Stomach smooth muscle (tissue), 2 donors: ENCODE measurements at regions not wholly inside any gene's neighbourhood (a gene's known extent, or its start where the extent isn't known, plus 50 kb on each side); places are given as distances from the start of the nearest gene placed in this dataset.
"Not testable (repeated sequence)": the region's sequence is repeated elsewhere in the genome, so short reads cannot be mapped to it uniquely, and the experiment has no call there.

Source experiments
- H3K27ac ChIP-seq: one replicate; pipeline ENCODE4 v1.7.0; 2013; ENCODE audit warnings: mild to moderate bottlenecking, low read length, inconsistent platforms
- H3K27me3 ChIP-seq, 2 donors: one replicate each; pipeline ENCODE4 v1.7.0; 2013; ENCODE audit warnings: low read length in 2 of 2; ENCODE audit not compliant: insufficient read depth in 2 of 2, control insufficient read depth in 1 of 2
- H3K36me3 ChIP-seq, 2 donors: one replicate each; pipeline ENCODE4 v1.7.0; 2013; ENCODE audit warnings: low read length in 2 of 2; ENCODE audit not compliant: control insufficient read depth in 2 of 2, insufficient read depth in 2 of 2
- H3K4me1 ChIP-seq: one replicate; pipeline ENCODE4 v1.7.0; 2013; ENCODE audit warnings: low read length; ENCODE audit not compliant: control insufficient read depth, insufficient read depth
- H3K4me3 ChIP-seq, 2 donors: one replicate each; pipeline ENCODE4 v1.7.0; 2013; ENCODE audit warnings: low read length in 2 of 2
- H3K9ac ChIP-seq, 2 donors: one replicate each; pipeline ENCODE4 v1.7.0; 2013; ENCODE audit warnings: low read length in 2 of 2, mild to moderate bottlenecking in 1 of 2
- H3K9me3 ChIP-seq, 2 donors: one replicate each; pipeline ENCODE4 v1.7.0; 2013; ENCODE audit warnings: low read length in 2 of 2; ENCODE audit not compliant: control insufficient read depth in 2 of 2
- donor health status: healthy.
- donor health status: Pancreatic carcinoma.

DNA sequence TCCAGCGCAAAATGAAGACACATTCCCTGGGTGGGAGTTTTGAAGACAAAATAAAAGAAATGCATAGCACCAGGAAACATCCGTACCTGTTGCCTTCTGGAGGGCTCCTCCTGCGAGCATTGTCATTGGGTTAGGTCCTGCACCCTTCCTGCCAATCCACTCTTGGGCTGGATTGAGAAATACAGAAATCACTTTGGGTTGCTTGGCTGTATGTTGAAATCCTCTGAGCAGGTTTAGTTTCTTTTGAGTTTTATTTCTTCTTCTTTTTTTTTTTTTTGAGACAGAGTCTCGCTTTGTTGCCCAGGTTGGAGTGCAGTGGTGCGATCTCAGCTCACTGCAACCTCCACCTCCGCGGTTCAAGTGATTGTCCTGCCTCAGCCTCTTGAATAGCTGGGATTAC is 67.6 kb downstream of the ARF6 start:
- H3K36me3 ChIP-seq = no peaks in the 10 kb centered on the region
- H3K4me3 ChIP-seq = no peak overlapping the region
- H3K27ac ChIP-seq = no peak overlapping the region
- no peaks in the 10 kb centered on the region for H3K9me3 ChIP-seq
- no peak overlapping the region for H3K9ac ChIP-seq
- H3K4me1 ChIP-seq = no peaks in the 10 kb centered on the region
- H3K27me3 ChIP-seq = no peaks in the 10 kb centered on the region

DNA sequence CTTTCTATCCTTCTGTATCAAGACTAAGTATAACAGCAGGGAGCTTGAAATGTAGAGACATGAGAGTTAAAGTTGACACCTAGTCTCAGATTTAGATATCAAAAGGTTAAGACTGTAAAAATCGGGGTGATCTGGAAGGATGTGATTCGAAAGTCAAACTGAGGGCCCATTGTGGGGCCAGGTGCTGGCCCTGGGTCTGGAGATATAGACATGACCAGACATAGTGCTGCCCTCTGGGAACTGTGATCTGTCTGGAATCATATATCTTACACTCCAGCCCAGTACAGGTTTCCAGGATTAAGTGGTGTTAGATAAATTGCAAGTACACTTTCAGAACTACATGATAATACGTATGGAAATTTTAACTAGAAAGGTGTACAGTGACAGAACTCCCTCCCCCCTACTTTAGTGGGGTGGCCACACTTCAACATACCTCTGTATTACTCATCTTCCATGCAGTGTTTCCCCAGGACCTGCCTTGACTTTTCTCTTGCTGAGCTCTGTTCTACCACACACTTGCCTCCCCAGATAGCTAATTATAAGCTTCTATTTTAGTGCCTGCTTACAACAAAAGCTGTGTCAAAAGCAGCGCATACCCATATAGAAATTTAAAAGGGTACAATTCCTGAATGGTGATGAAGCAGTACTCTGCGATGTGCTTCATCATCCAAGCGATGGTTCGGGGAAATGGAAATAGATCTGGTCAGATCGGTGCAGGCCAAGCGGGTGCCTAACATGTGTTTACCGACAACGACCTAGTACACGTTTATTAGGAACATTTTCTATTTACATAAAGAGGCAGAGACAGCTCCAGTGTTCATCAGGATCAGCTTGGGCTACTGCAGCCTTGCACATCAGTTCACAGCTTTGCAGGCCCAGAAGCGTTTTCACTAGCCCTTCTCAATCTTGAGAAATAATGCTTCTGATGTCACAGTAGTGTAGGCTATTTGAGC is 68.7 kb downstream of the ARF6 start:
- H3K4me1 ChIP-seq = no peaks in the 10 kb centered on the region
- H3K27me3 ChIP-seq = no peaks in the 10 kb centered on the region
- no peaks in the 10 kb centered on the region for H3K9me3 ChIP-seq
- H3K4me3 ChIP-seq = no peak overlapping the region
- no peak overlapping the region for H3K27ac ChIP-seq
- no peak overlapping the region for H3K9ac ChIP-seq
- H3K36me3 ChIP-seq = no peaks in the 10 kb centered on the region

DNA sequence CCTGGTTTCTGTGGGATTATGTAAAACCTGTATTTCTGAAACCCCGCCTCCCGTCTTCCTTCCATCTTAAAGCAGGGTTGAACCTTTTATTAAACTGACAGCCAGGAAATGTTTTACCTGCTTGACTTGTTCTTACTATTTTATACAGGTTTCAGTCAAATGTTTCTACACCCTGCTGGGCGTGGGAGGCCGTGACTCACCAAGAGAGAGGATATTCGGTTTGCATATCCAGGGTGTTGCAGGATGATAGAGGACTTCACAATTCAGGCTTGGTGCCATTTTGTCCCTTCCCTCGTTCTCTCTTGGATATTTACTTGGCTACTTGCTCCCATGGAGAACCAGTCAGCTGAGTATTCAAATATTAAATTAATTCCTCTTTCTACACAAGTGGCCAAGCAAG is 69.7 kb downstream of the ARF6 start:
- H3K4me1 ChIP-seq = no peaks in the 10 kb centered on the region
- H3K9me3 ChIP-seq = no peaks in the 10 kb centered on the region
- no peak overlapping the region for H3K27ac ChIP-seq
- no peak overlapping the region for H3K9ac ChIP-seq
- H3K27me3 ChIP-seq = no peaks in the 10 kb centered on the region
- no peaks in the 10 kb centered on the region for H3K36me3 ChIP-seq
- H3K4me3 ChIP-seq = no peak overlapping the region

- H3K4me3 ChIP-seq, H3K9me3 ChIP-seq, H3K36me3 ChIP-seq, H3K4me1 ChIP-seq, H3K27me3 ChIP-seq, H3K9ac ChIP-seq, H3K27ac ChIP-seq: not testable (repeated sequence)
These were observed 72.3 kb downstream of the ARF6 start for GRCh38 chr14:49965068-49965651.

DNA sequence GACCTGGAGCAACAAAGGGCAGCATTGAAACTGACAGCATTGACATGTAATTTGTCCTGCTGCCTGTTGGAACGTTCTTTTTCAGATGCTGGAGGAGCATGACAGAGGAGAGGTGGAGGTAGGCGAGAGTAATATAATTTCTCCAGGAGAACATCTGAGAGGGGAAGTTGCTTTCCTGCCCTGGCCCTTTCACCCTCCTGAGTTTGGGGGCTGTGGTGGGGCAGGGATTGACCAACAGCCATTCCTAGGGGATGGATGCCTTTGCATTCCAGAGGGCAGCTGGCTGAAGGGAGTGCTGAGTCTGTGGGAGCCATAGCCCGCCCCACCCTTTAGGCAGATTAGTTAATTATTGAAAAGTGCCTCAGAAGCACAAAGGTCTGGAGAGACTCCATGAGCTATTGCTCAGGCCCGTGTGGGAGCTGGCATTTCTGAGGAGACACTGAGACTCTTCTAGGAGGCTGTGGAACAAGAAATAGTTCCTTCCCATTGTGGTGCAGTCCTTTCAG is 73.5 kb downstream of the ARF6 start:
- Histone ChIP-seq H3K4me3 (no peak overlapping the region), H3K27me3 (no peaks in the 10 kb centered on the region), H3K36me3 (no peaks in the 10 kb centered on the region), H3K9me3 (no peaks in the 10 kb centered on the region), H3K27ac (no peak overlapping the region), H3K4me1 (peaks cover 8% of the 10 kb centered on the region), H3K9ac (no peak overlapping the region)

GRCh38 chr14:49966971-49967630 is 74.2 kb downstream of the ARF6 start:
- no peak overlapping the region for H3K9ac ChIP-seq
- no peak overlapping the region for H3K4me3 ChIP-seq
- H3K27ac ChIP-seq = no peak overlapping the region
- peaks cover 16% of the 10 kb centered on the region for H3K4me1 ChIP-seq
- no peaks in the 10 kb centered on the region for H3K27me3 ChIP-seq
- no peaks in the 10 kb centered on the region for H3K36me3 ChIP-seq
- no peaks in the 10 kb centered on the region for H3K9me3 ChIP-seq

GRCh38 chr14:49969961-49970360 is 77.1 kb downstream of the ARF6 start:
- H3K27me3 ChIP-seq = no peaks in the 10 kb centered on the region
- H3K4me1 ChIP-seq = peaks cover 34% of the 10 kb centered on the region
- H3K4me3 ChIP-seq = peak overlapping the region in 1 of 2 donors; percentile 29
- H3K9me3 ChIP-seq = no peaks in the 10 kb centered on the region
- no peak overlapping the region for H3K9ac ChIP-seq
- peak overlapping the region; percentile 49 for H3K27ac ChIP-seq
- no peaks in the 10 kb centered on the region for H3K36me3 ChIP-seq

GRCh38 chr14:49970474-49971147 is 77.7 kb downstream of the ARF6 start:
- H3K4me3 ChIP-seq = peak overlapping the region in 1 of 2 donors; percentile 29
- H3K27ac ChIP-seq = peak overlapping the region; percentile 49
- H3K4me1 ChIP-seq = peaks cover 36% of the 10 kb centered on the region
- H3K36me3 ChIP-seq = no peaks in the 10 kb centered on the region
- no peaks in the 10 kb centered on the region for H3K27me3 ChIP-seq
- H3K9me3 ChIP-seq = no peaks in the 10 kb centered on the region
- H3K9ac ChIP-seq = no peak overlapping the region

DNA sequence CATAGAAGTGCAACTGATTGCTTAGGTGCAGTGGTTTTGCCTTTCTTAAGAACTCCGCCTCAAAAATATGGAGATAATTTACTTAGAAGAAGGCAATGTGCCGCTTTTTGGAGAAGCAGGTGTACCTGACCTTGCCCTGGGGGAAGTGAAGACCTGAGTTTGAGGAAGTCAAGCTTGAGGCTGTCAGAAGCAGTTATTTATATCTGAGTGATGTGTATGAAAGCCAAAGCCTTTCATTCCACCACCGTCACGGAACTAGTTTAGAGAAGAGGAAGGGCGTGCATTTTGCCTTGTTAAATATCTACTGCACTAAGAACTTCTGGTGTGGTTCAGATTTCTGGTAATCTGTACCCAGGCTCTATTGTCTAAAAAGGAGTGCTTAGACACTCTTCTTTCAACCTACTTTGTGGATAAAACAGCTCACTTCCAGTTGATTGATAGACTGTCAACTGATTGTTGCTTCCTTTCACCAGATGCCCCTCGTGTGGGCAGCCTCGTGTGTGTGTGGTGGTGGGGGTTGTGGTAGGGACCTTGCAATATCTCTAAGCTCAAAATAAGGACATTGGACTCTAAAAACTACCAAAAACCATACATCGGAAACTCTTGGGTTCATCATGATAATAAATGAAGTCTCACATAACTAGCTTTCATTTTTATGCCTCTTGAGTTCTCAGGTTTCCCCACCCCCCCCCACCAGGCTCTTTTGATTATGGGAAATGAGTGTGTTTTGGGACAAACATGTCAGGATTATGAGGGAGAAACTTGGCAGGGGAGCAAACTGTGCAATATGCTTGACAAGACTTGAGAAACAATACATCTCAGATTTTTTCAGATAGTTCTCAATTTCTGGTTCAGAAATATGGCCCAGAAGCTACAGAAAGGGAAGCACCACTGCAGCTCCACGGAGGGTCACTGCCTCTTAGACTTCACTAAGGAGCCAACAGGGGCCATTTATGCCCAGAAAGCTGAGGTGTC is 78.6 kb downstream of the ARF6 start:
- no peaks in the 10 kb centered on the region for H3K36me3 ChIP-seq
- peak overlapping the region; percentile 66 for H3K27ac ChIP-seq
- peaks cover 36% of the 10 kb centered on the region for H3K4me1 ChIP-seq
- H3K27me3 ChIP-seq = no peaks in the 10 kb centered on the region
- no peak overlapping the region for H3K9ac ChIP-seq
- no peaks in the 10 kb centered on the region for H3K9me3 ChIP-seq
- H3K4me3 ChIP-seq = peak overlapping the region in 1 of 2 donors; percentile 29
